NCI-H146 (cell line): ENCODE measurements at regions not wholly inside any gene's neighbourhood (a gene's known extent, or its start where the extent isn't known, plus 50 kb on each side); places are given as distances from the start of the nearest gene placed in this dataset.
"Not testable (repeated sequence)": the region's sequence is repeated elsewhere in the genome, so short reads cannot be mapped to it uniquely, and the experiment has no call there.

Experiments
- DNase-seq: peaks from one replicate; lab custom pipeline; 2025; lab: John Stamatoyannopoulos, UW

DNA sequence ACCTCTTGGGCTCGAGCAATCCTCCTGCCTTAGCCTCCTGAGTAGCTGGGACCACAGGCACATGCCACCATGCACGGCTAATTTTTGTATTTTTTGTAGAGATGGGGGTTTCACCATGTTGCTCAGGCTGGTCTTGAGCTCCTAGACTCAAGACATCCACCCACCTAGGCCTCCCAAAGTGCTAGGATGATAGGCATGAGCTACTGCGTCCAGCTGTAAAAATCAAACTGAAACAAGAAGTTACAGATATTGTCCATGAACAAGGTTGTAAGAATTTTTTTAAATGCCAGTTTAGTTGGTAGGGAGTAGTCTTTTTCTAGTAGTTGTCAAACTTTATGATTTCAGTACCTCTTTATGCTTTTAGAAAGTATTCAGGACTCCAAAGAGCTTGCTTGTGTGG lies 424.4 kb upstream of the PMFBP1 start:
- DNase-seq = no peak

DNA sequence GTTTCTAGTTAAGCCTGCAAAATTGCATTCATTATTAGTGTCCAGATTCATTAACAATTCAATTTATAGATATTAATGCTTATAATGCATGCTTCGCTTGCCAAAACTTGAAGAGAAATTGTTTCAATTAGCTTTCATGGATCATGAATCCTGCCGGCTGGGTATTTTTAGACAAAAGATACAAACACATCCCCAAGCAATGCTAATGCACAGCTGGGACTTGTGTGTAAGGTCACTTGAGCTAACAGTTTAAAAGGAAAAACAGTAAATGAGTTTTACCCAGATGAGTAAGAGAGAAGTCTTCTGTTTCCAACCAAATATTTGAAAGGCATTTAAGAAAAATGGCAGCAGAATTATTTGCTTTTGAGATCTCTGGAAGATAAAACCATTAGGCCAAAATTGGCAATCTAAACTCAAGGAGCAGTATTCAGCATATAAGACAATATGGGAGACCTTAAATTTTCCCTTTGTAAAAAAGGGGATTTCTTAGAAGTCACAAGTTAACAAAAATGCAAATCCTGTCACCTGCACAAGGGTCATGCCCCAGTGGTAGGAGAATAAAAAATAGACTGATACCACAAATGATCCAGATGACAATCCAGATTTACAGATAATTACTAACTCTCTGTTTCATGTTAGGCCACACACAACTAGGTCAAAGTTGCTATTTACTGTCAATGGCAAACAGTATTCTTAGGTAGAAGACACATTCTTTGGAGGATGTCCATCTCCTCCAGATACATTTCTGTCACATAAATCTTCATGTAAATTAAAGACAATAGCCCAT lies 418.4 kb upstream of the PMFBP1 start:
- no peak for DNase-seq

DNA sequence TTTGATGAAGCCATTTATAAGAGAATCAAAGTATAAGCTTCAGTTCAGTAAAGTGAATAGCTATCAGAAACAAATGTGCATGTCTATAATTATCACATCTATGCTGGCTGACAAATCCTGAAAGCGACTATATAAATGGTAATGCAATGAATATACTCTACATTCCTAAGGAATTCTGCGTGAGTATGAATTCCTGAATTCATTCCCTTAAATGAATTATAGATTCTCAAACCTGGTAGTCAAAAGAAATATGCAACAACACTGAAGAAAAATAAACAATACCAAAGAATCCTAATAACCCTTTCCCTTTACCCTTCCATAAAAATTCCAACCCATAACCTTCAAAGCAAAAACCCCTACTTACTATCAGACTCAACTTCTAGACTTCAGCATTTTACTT lies 416.6 kb upstream of the PMFBP1 start:
- no peak for DNase-seq

DNA sequence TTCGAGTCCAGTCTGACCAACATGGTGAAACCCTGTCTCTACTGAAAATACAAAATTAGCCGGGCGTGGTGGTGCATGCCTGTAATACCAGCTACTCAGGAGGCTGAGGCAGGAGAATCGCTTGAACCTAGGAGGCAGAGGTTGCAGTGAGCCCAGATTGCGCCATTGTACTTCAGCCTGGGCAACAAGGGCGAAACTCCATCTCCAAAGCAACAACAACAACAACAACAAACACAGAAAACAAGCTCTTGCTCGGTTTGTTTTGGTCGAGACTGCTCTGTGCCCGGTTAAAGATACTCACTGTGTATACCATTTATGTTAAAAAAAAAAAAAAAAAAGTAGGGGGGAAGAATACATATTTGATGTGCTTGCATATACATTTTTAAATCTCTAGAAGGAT lies 406.1 kb upstream of the PMFBP1 start:
- DNase-seq = not testable (repeated sequence)

DNA sequence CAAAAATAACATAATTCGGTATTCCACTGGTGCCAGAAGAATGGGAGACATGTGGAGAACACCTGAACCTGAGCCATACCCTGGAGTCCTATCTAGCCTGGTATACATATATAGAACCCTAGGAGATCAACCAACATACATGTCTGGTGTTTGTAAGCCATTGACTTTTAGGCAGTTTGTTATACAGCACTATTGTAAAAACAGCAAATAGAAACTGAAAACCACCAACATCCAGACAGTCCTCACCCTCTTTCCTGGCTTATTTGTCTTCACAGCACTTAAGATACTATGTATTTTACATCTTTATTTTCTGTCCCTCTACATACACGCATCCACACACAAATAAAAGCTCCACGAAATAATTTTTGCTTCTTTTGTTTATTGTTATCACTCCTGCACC lies 404.2 kb upstream of the PMFBP1 start:
- no peak for DNase-seq

DNA sequence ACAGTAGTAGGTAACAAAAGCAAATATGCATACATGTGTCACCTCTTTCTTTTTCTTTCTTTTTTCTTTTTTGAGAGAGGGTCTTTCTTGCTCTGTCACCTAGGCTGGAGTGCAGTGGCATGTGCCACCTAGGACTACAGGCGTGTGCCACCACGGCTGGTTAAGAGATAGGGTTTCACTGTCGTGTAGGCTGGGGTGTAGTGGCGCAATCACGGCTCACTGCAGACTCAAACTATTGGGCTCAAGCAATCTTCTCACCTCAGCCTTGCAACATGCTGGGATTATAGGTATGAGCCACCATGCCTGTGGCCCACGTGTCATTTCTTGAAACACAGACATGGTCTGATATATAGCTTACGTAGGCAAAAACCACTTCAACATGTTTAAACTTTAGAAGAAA lies 397.7 kb upstream of the PMFBP1 start:
- DNase-seq = no peak

DNA sequence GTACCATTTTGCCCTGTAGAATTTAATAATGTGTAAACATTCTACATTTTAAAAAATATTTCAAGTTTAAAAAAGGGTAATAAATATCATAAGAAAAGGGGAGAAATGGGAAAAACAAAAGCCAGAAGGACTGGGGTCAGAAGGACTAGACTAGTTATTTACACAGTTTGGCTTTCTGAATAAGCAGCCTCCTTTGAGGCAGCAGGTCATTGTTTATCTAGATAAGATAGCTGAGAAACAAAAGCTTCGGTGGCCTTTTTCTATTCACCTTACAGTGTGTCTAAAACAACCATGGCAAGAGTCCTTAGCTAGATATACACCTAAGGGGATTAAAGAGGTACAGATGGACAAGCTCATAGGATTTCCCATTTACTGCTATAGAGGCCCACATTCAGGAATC lies 396.5 kb upstream of the PMFBP1 start:
- peak; percentile 86 for DNase-seq

DNA sequence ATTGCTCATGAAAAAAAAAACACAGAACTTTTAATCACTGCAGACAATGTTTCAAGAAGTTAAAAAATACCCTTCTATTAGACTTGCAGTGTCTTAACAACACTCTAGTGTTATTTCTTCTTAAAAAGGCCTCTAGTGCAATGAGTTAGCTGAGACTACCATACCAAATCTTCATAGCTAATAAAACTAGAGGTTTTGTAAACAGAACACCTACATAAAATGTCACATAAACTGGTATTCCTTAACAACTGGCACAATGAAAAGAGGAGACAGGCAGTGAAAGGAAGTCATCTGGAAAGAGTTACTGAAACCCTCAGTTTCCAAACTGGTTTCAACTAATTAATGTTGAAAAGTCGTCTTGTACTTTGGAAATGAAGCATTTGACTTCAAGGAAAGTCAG lies 394.2 kb upstream of the PMFBP1 start:
- no peak for DNase-seq

DNA sequence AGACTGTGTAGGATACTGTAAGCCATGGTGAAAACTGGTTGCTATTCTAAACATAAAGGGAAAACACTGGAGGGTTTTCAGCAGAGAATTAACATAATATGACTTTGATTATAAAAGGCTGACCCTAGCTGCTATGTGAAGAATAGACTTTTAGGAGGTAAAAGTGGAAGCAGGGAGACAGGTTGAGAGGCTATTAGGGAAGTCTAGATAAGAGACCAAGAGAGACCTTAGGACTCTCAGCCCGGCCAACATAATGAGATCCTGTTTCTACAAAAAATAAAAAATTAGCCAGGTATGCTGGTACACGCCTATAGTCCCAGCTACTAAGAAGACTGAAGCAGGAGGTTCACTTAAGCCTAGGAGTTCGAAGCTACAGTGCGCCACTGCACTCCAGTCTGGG lies 393.2 kb upstream of the PMFBP1 start:
- no peak for DNase-seq

DNA sequence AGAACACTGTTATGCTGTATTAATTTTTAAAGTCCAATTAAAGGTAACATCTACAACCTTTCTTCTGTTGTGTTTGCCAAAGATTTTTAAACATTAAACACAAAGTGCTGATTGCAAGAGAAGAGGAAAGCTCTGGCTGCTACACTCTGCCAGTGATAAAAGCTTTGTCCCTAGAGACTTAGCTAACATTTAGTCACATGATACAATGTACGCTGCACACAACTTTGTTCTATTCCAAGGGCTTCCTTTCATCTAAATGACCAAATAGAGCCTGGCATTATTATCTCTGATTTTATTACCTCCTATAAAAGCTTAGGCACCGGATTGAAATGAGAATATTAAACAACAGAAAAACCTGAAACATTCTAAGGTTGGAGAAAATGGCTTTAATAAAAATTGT lies 388.7 kb upstream of the PMFBP1 start:
- peak; percentile 1 for DNase-seq

DNA sequence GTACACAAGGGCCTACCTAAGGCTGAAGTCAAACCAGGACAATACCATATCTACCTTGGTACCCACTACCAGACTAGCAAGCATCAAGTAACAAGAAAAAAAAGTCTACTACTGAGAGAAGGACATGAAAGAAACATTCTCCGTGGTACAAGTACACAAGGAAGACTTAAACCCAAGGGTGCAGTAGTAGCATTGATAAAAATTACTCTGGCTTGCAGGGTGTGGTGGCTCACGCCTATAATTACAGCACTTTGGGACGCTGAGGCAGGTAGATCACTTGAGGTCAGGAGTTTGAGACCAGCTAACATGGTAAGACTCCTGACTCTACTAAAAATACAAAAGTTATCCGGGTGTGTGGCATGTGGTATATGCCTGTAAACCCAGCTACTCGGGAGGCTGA lies 386.5 kb upstream of the PMFBP1 start:
- no peak for DNase-seq

DNA sequence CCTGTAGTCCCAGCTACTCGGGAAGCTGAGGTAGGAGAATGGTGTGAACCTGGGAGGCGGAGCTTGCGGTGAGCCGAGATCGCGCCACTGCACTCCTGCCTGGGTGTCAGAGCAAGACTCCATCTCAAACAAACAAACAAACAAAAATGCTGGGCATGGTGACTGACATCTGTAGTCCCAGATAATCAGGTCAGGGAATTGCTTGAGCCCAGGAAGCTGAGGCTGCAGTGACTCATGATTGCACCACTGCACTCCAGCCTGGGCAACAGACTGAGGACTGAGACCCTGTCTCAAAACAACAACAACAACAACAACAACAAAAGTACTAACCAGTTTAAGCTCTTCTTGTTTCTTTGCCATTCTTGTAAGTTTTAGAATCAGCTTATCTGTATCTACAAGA lies 383.0 kb upstream of the PMFBP1 start:
- DNase-seq = no peak

DNA sequence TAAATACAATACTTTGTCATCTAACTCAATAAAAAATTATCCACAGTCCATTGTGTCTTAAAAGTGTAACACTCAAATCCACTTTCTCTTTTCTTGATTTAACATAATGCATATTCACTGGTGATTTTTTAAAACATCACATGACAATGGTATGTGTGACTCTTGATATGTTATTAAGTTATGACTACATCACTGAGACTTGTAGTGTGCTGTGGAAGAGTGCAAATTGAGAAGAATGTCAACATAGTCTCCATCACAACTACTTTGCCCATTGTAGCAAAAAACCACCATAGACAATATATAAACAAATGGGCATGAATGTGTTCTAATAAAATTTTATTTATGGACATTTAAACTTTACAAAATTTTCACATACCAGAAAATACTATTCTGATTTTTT lies 380.7 kb upstream of the PMFBP1 start:
- DNase-seq = no peak

DNA sequence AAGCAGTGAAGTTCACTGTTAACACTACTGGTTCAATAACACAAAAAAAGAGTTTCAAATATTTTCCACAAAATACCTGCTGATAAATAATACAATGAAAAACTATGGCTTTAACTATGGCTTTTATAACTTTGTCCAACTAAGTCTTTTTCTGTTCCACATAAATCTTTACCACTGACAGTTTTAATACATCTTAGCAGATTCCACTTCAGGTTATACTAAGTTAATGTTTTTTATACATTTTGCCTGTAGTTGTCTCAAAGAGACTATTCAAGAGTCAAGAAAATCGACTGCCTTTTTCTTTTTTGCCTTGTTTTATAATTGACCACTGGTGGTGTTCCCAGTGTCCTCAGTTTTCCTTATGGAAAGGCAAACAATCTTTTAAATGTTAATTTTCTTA lies 379.7 kb upstream of the PMFBP1 start:
- DNase-seq = no peak

DNA sequence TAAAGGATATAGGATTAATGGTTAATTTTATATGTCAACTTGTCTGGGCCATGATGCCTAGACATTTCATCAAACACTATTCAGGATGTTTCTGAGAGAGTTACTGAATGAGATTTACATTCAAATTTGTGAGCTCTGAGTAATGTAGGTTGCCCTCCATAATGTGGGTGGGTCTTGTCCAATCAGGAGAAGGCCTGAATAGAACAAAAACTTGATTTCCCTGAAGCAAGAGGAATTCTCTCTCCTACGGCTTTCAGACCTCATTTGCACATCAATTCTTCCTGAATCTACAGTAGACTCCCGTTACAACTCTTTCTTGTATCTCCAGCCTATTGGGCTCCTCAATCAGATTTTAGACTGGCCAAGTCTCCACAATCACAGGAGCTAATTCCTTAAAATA lies 377.9 kb upstream of the PMFBP1 start:
- DNase-seq = no peak

DNA sequence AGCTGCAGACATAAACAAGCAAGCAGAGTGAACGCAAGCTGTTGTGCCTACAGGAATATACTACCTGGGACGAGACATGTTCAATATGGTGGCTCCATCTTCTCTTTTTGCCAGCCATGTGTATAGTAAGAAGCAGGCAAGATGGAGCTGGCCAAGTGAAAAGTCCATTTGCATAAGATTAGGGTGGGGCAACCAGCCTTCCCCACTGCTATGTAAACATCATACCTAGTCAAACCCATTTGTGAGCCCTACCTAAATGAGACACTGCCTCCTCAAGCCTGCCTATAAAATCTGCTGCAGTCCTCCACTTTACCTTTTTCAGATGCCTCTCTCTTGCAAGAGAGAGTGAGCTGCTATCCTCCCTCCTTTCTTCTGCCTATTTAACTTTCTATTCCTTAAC lies 370.1 kb upstream of the PMFBP1 start:
- DNase-seq = no peak

DNA sequence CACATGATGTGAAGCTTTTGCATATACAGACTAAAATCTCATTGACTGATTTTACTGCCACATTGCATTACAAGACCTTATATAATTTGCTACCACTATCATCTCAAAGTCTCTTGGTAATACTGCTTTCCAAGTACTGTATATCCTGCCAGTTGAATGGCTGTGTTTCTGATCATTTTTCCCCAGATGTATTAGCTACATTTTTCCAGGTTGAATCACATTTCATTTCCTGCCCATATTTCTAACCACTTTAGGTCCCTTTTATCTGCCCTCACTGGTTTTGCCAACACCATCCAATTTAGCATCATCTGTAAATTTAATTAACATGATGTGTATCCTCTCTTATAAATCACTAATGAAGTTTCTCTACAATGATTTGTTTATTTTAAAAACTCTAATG lies 365.7 kb upstream of the PMFBP1 start:
- no peak for DNase-seq

DNA sequence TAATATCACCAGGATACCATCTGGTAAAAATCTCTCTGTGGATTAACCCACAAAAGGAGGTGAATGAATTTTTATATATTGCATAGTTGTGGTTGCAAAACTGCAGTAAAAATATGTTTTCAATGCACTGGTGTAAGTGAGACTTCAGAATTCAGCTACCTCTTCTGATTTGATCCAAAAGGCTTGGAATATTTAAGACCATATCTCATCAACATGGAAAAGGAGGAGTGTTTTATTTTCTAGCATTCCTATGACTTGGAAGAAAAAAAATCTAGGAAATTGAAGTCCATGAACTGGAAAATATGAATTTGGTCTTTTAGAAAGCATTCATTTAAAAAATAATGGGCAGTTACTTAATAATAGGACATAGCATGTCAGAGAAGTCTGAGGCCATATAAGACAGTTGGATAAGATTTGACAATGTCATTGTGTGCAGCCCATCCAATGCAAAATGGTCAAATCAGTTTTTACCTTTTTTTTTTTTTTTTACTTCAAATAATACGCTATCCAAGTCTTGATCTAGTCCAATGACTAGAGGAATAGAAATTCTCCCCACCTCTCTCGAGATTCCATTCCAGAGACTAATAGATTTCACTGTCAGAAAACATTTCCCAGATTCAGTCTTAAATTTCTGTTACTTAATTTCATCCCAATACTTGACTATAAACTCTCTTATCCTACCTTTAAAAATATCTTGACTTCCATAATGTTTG lies 364.9 kb upstream of the PMFBP1 start:
- DNase-seq = no peak

DNA sequence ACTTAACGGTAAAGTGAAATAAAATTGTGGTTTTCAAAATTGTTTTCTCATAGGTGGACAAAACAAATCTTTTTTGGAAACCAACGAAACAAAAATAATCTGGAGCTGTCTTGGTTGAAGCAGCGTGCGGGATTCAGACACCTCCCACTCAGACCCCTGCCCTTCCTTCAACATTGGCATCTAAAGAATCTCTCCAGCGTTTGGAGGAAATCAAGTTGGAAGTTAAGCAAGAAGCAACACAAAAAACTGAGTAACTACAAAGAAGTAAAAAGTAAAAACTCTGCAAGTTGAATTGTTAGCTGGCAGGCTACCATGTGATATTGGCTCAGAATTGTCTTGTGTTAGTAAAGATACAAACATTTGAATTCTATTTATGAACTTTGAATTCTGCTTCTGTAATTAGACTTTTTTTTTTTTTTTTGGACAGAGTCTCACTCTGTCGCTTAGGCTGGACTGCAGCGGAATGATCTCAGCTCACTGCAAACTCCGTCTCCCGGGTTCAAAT lies 361.0 kb upstream of the PMFBP1 start:
- DNase-seq = no peak

DNA sequence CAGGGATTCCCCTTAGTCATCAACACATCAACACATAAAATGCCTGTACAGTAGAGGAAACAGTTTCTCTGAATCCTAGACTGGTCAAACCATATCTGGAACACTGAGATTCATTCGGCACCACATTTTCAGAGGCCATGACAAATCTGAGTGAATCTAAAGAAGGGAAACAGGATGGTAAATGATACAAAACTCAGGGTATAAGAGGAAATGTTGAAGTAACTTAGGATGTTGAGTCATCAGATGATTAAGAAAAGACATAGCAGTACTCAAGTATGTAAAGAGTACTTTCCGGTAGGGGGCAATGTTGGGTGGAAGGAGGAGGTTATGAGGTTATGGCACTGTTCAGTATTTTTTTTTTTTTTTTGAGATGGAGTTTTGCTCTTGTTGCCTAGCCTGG lies 358.5 kb upstream of the PMFBP1 start:
- DNase-seq = no peak

DNA sequence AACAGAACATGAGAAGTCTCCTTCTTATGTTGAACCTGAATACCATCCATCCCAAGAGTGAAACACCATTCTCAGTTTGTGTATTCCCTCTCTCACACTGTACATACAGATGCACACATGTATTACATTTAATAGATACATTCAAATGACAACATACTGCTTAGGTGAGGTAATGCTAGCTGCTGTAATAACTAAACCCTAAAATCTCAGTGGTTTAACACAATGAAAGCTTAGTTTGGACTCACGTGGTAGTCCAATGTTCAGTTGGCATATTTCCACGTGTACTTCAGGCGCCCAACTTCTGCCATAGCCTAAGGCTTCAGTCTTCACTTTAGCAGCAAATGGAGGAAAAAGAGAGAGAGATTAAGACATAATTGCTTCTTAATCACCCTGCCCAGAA lies 351.1 kb upstream of the PMFBP1 start:
- DNase-seq = no peak

DNA sequence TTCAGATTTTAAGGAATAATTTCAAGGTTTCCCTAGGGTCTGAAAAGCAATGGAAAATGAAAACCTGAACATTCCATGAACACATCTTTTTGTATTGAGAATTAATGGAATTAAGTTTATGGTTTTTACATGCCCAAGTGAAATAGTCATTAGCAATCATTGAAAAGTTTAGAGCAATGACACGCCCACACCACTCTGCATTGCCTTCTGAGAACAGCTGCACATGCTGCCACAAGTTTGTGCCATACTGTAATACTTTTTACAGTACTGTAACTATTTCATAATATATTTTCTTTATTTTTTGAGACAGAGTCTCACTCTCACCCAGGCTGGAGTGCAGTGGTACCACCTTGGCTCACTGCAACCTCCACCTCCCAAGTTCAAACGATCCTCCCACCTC lies 345.2 kb upstream of the PMFBP1 start:
- DNase-seq = no peak

DNA sequence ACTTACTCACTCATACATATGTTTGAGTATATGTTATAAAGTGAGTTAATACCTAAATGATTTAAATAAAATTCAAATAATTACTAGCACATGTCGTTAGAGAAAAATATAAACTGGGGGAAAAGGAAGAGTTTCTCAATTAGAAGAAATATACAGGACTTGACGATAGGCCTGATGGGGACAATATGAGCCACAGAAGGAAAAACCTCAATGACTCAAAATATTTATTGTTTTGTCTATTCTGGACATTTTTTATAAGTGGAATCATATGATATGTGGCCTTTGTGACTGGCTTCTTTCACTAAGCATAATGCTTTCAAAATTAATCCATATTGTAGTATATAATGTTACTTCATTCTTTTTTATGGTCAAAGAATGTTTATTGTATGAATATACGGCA lies 339.2 kb upstream of the PMFBP1 start:
- no peak for DNase-seq

DNA sequence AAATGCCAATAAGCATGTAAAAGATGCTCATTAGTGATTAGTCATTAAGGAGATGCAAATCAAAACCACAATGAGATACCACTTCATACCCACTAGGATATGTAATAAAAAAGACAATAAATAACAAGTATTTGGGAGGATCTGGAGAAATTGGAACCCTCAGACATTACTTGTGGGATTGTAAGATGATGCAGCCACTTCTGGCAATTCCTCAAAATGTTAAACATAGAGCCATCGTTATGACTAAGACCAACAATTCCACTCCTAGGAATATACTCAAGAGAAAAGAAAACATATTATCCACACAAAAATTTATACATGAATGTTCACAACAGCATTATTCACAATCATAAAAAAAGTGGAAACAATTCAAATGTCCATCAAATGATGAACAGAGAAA lies 336.2 kb upstream of the PMFBP1 start:
- DNase-seq = no peak
